Peyer's patch (tissue), 4 donors: ENCODE measurements at regions not wholly inside any gene's neighbourhood (a gene's known extent, or its start where the extent isn't known, plus 50 kb on each side); places are given as distances from the start of the nearest gene placed in this dataset.

ENCODE experiments used
- POLR2A ChIP-seq, 2 donors: fragments of 450-650 bp; IDR thresholded peaks; one replicate each; pipeline ENCODE4 v1.5.1; 2017; ENCODE audit warnings: antibody characterized with exemption in 2 of 2, mild to moderate bottlenecking in 2 of 2, moderate library complexity in 2 of 2
- TF ChIP-seq, protein P1 (sequence below), 6 experiments: fragments of 450-650 bp in 4 of 6; fragments of 200-600 bp in 2 of 6; sonication (generic) in 1 of 6; IDR thresholded peaks; one replicate each; pipeline ENCODE4 v1.5.1; 2017 to 2019; ENCODE audit warnings: antibody characterized with exemption in 6 of 6, mild to moderate bottlenecking in 3 of 6, moderate library complexity in 1 of 6

DNA sequence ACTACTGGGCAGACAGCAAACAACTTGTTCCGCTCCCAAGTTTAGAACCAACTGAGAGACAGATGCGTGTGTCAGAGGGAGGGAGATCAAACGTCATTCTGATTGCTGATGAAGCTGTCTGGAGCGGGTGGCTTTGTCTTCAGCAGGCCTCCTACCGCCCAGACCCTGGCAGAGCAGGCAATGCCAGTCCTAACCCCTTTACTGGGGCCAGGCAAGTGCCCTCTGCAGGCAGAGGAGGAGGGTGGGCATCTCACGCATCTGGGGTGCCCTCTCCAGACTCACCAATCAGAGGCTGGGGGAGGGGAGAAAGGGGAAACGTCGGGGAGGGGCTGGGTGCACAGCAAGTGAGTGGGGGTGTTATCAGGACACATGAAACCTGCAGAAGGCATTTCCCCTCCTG, 126.6 kb downstream of the ACTL8 start:
- TF ChIP-seq POLR2A (IDR thresholded peaks at IDR 0.05) = no peak
- TF ChIP-seq, protein P1, sequence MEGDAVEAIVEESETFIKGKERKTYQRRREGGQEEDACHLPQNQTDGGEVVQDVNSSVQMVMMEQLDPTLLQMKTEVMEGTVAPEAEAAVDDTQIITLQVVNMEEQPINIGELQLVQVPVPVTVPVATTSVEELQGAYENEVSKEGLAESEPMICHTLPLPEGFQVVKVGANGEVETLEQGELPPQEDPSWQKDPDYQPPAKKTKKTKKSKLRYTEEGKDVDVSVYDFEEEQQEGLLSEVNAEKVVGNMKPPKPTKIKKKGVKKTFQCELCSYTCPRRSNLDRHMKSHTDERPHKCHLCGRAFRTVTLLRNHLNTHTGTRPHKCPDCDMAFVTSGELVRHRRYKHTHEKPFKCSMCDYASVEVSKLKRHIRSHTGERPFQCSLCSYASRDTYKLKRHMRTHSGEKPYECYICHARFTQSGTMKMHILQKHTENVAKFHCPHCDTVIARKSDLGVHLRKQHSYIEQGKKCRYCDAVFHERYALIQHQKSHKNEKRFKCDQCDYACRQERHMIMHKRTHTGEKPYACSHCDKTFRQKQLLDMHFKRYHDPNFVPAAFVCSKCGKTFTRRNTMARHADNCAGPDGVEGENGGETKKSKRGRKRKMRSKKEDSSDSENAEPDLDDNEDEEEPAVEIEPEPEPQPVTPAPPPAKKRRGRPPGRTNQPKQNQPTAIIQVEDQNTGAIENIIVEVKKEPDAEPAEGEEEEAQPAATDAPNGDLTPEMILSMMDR (IDR thresholded peaks at IDR 0.05) = no peak
